ENCODE measurements at regions not wholly inside any gene's neighbourhood (a gene's known extent, or its start where the extent isn't known, plus 50 kb on each side); places are given as distances from the start of the nearest gene placed in this dataset.

GRCh38 chr1:172727275-172727857 lies 68.5 kb downstream of the FASLG start:
- Histone ChIP-seq H3K27me3 (ENCODE audit: insufficient read depth, low read length) (no peaks in the 10 kb centered on the region), H4K20me1 (ENCODE audit: insufficient read depth) (no peaks in the 10 kb centered on the region), H3K9me3 (ENCODE audit: control insufficient read depth in 1 of 2, insufficient read depth in 1 of 2, low read depth in 1 of 2, low read length in 2 of 2) (peaks cover 0 to 5% of the 10 kb centered on the region in 2 experiments; a peak in 1 of 4 replicates), H3K79me2 (ENCODE audit: insufficient read depth, low read length) (no peaks in the 10 kb centered on the region), H3K4me3 (replicated peaks in 1 of 2; ENCODE audit: low read depth in 1 of 2, low read length in 2 of 2) (no peak overlapping the region), H3K27ac (ENCODE audit: low read depth, low read length) (no peak overlapping the region), H3K36me3 (ENCODE audit: control insufficient read depth in 1 of 2, insufficient read depth in 2 of 2, low read length in 2 of 2) (no peaks in the 10 kb centered on the region), H3K4me1 (ENCODE audit: control insufficient read depth in 1 of 2, insufficient read depth in 2 of 2, low read length in 2 of 2) (no peaks in the 10 kb centered on the region), H3K9ac (ENCODE audit: low read length) (no peak overlapping the region), H3K4me2 (ENCODE audit: low read length) (no peak overlapping the region), H3K9me2 (ENCODE audit: insufficient read depth) (no peaks in the 10 kb centered on the region), H2AFZ (ENCODE audit: low read depth, low read length, poor library complexity, severe bottlenecking) (no peak overlapping the region)
- intact Hi-C loops (cut with micrococcal nuclease) = no loop called here
- BruUV-seq (replicated peaks) = no TSS peak
- TF ChIP-seq MAX (IDR thresholded peaks at IDR 0.05) = no peak
- no peak for TF ChIP-seq YY1 (IDR thresholded peaks at IDR 0.05; ENCODE audit: extremely low read depth, insufficient replicate concordance, low read depth, low read length)
- no peak for TF ChIP-seq FOSL1 (IDR thresholded peaks at IDR 0.05; ENCODE audit: low read depth)
- TF ChIP-seq POLR2AphosphoS5 (IDR thresholded peaks at IDR 0.05; ENCODE audit: low read depth, low read length) = no peak
- no peak for TF ChIP-seq CBX3 (IDR thresholded peaks at IDR 0.05; ENCODE audit: low read depth)
- ChIA-PET RAD21 (ENCODE audit: low non-redundant PET in 1 of 2, low total read pairs in 2 of 2, uncharacterized antibody in 2 of 2, unreplicated experiment in 2 of 2) (no interaction called here), POLR2A (no interaction called here), CTCF (interaction anchor here (1.5 kb wide), 1 partner anchor 276 kb away, joined by 3 read pairs; no protein-coding TSS in a partner anchor)
- no peak for ATAC-seq
- DNase-seq (ENCODE audit: low read depth, low spot score) = no peak

GRCh38 chr1:172727956-172728603 lies 69.2 kb downstream of the FASLG start:
- peak; percentile 100 for ATAC-seq
- H3K4me2 ChIP-seq (ENCODE audit: low read length) = no peak overlapping the region
- BruUV-seq (replicated peaks) = no TSS peak
- no peaks in the 10 kb centered on the region for H3K36me3 ChIP-seq (ENCODE audit: control insufficient read depth in 1 of 2, insufficient read depth in 2 of 2, low read length in 2 of 2)
- H4K20me1 ChIP-seq (ENCODE audit: insufficient read depth) = no peaks in the 10 kb centered on the region
- ChIA-PET RAD21 (ENCODE audit: low non-redundant PET in 1 of 2, low total read pairs in 2 of 2, uncharacterized antibody in 2 of 2, unreplicated experiment in 2 of 2) (no interaction called here), CTCF (interaction anchor here (1.5 kb wide), 1 partner anchor 277 kb away, joined by 3 read pairs; no protein-coding TSS in a partner anchor), POLR2A (no interaction called here)
- intact Hi-C loops (cut with micrococcal nuclease) = no loop called here
- peaks cover 0 to 5% of the 10 kb centered on the region in 2 experiments; a peak in 1 of 4 replicates for H3K9me3 ChIP-seq (ENCODE audit: control insufficient read depth in 1 of 2, insufficient read depth in 1 of 2, low read depth in 1 of 2, low read length in 2 of 2)
- no peak overlapping the region for H3K4me3 ChIP-seq (replicated peaks in 1 of 2; ENCODE audit: low read depth in 1 of 2, low read length in 2 of 2)
- no peaks in the 10 kb centered on the region for H3K27me3 ChIP-seq (ENCODE audit: insufficient read depth, low read length)
- no peaks in the 10 kb centered on the region for H3K4me1 ChIP-seq (ENCODE audit: control insufficient read depth in 1 of 2, insufficient read depth in 2 of 2, low read length in 2 of 2)
- H3K9ac ChIP-seq (ENCODE audit: low read length) = no peak overlapping the region
- H3K9me2 ChIP-seq (ENCODE audit: insufficient read depth) = no peaks in the 10 kb centered on the region
- H2AFZ ChIP-seq (ENCODE audit: low read depth, low read length, poor library complexity, severe bottlenecking) = no peak overlapping the region
- DNase-seq (ENCODE audit: low read depth, low spot score) = peak; percentile 63
- no peaks in the 10 kb centered on the region for H3K79me2 ChIP-seq (ENCODE audit: insufficient read depth, low read length)
- H3K27ac ChIP-seq (ENCODE audit: low read depth, low read length) = no peak overlapping the region
- TF ChIP-seq JUND (IDR thresholded peaks at IDR 0.05) = no peak
- TF ChIP-seq CBX3 (IDR thresholded peaks at IDR 0.05; ENCODE audit: low read depth) = peak; percentile 90
- no peak for TF ChIP-seq SP1 (IDR thresholded peaks at IDR 0.05; ENCODE audit: low read depth)
- peak; percentile 91 to 96 (median 95) for TF ChIP-seq CTCF (IDR thresholded peaks at IDR 0.05 in 2 of 3, conservative IDR thresholded peaks at IDR 0.05 in 1 of 3; ENCODE audit: borderline replicate concordance in 1 of 3, insufficient read depth in 1 of 3, low read depth in 2 of 3, low read length in 2 of 3)
- no peak for TF ChIP-seq ZNF274 (IDR thresholded peaks at IDR 0.05; ENCODE audit: low read depth, low read length)
- peak; percentile 77 for TF ChIP-seq RAD21 (IDR thresholded peaks at IDR 0.05; ENCODE audit: low read depth)
- no peak for TF ChIP-seq SRF (IDR thresholded peaks at IDR 0.05; ENCODE audit: low read depth)
- no peak for TF ChIP-seq ELF1 (IDR thresholded peaks at IDR 0.05; ENCODE audit: borderline replicate concordance, low read depth)
- TF ChIP-seq POLR2AphosphoS5 (IDR thresholded peaks at IDR 0.05; ENCODE audit: low read depth, low read length) = no peak
- TF ChIP-seq REST (IDR thresholded peaks at IDR 0.05; ENCODE audit: low read depth) = no peak
- TF ChIP-seq MAX (IDR thresholded peaks at IDR 0.05) = no peak
